Fibroblast of the conjunctiva (primary cell): ENCODE measurements at regions not wholly inside any gene's neighbourhood (a gene's known extent, or its start where the extent isn't known, plus 50 kb on each side); places are given as distances from the start of the nearest gene placed in this dataset.

Experiments used
- DNase-seq: peaks from one replicate; pipeline ENCODE4 v3.0.0-alpha.2; 2010; ENCODE audit warnings: low read depth

DNA sequence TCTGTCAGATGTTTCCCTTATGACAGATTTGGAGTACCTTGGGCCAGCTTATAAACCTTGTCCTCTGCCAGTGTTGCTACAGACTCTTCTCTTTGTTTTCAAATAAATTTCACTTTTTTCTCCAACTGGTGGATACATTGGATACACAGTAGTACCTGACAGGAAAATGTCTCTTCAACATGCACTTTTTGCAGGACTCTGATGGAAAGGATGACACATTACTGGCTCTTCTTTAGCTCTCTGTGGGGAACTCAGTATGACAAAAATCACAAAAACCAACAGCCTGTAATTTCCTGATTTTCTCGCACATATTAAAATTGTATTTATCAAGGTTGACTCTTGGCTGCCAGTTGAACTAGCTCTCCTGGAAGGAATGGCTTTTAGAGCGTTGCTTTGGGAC lies 61.3 kb upstream of the GIMD1 start:
- DNase-seq, result no peak

- no peak for DNase-seq
Measured at GRCh38 chr4:106426069-106426468, 57.5 kb upstream of the GIMD1 start.

DNA sequence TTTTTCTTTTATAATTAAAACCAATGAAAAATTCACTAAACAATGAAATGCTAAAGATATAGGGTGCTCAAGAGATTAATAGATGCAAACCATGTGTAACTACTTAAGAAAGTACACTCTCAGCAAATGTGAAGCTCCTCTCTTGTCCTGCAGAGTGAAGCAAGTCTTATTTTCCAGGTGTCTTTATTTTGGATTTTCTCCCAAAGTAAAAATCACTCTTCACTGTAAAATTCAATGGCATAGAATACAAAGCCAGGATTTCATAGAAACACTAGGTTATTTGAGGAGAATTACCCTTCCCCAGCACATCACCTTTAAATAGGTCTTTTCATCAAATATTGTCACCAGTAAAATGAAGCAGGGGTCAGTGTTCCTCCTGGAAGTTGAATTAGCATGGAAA lies 57.0 kb upstream of the GIMD1 start:
- no peak for DNase-seq

DNA sequence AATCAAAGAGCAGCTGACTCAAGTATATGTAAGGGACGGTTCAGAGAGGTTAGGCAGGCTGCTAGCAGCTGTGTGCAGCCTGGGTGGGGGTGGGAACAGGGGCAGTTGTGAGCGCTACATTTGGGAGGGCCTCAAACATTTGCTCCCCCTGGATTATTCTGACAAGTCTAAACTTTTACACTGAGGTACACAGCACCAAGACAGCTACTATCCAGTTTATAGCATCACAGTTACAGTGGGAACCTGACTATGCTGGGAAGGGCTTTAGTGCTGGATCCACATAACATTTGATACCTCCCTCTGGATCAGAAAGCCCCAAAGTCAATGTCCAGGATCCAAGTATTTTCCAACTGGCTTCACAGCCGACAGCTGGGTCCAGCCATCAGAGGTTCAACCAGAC lies 55.8 kb upstream of the GIMD1 start:
- no peak for DNase-seq

- no peak for DNase-seq
Measured at GRCh38 chr4:106423791-106424190, 55.2 kb upstream of the GIMD1 start.

- no peak for DNase-seq
Measured at GRCh38 chr4:106422766-106423165, 54.2 kb upstream of the GIMD1 start.

GRCh38 chr4:106421441-106422296 lies 53.1 kb upstream of the GIMD1 start:
- peak; percentile 6 for DNase-seq

GRCh38 chr4:106418444-106418843 lies 49.9 kb upstream of the GIMD1 start:
- no peak for DNase-seq
